Loucy (cell line): ENCODE measurements at regions not wholly inside any gene's neighbourhood (a gene's known extent, or its start where the extent isn't known, plus 50 kb on each side); places are given as distances from the start of the nearest gene placed in this dataset.

Experiments
- H2AFZ ChIP-seq: fragments of 200-600 bp; sonication (generic); 2 replicates; pipeline ENCODE4 v1.6.0; 2016; ENCODE audit warnings: antibody characterized with exemption, mild to moderate bottlenecking, low read length, moderate library complexity
- H3F3A ChIP-seq: fragments of 200-600 bp; 2 replicates; pipeline ENCODE4 v1.6.0; 2016; ENCODE audit warnings: antibody characterized with exemption, low read depth, mild to moderate bottlenecking
- H3K27me3 ChIP-seq: fragments of 200-600 bp; sonication (generic); 2 replicates; pipeline ENCODE4 v1.6.1; 2014; ENCODE audit warnings: low read length, mild to moderate bottlenecking; ENCODE audit not compliant: insufficient read depth, poor library complexity, severe bottlenecking
- H3K36me3 ChIP-seq: fragments of 200-600 bp; sonication (generic); 2 replicates; pipeline ENCODE4 v1.6.1; 2016; ENCODE audit warnings: low read length; ENCODE audit not compliant: insufficient read depth
- H3K4me1 ChIP-seq: fragments of 200-600 bp; sonication (generic); 2 replicates; pipeline ENCODE4 v1.5.1; 2014; ENCODE audit warnings: low read length, mild to moderate bottlenecking; ENCODE audit not compliant: insufficient read depth, poor library complexity, severe bottlenecking
- H3K4me2 ChIP-seq: fragments of 200-600 bp; sonication (generic); 2 replicates; pipeline ENCODE4 v1.6.0; 2014; ENCODE audit warnings: antibody characterized with exemption, low read length, low read depth, mild to moderate bottlenecking; ENCODE audit not compliant: poor library complexity, severe bottlenecking
- H3K4me3 ChIP-seq: fragments of 200-600 bp; sonication (generic); 2 replicates; pipeline ENCODE4 v1.5.1; 2014; ENCODE audit warnings: low read length, mild to moderate bottlenecking, mixed read lengths; ENCODE audit not compliant: poor library complexity, severe bottlenecking
- H3K79me2 ChIP-seq: fragments of 200-600 bp; sonication (generic); 2 replicates; pipeline ENCODE4 v1.6.1; 2014; ENCODE audit warnings: low read length; ENCODE audit not compliant: insufficient read depth
- H3K9ac ChIP-seq: fragments of 200-600 bp; sonication (generic); 2 replicates; pipeline ENCODE4 v1.6.0; 2014; ENCODE audit warnings: mild to moderate bottlenecking, low read depth, low read length, moderate library complexity; ENCODE audit not compliant: poor library complexity, severe bottlenecking
- H3K9me2 ChIP-seq: fragments of 200-600 bp; sonication (generic); replicated peaks from 2 replicates; pipeline ENCODE4 v1.6.1; 2016; ENCODE audit warnings: low read depth, low read length, mixed read lengths
- H3K9me3 ChIP-seq: fragments of 200-600 bp; sonication (generic); 2 replicates; pipeline ENCODE4 v1.6.1; 2014; ENCODE audit warnings: mild to moderate bottlenecking, antibody characterized with exemption, low read length, low read depth; ENCODE audit not compliant: insufficient read depth
- H4K20me1 ChIP-seq: fragments of 200-600 bp; sonication (generic); 2 replicates; pipeline ENCODE4 v1.6.0; 2014; ENCODE audit warnings: antibody characterized with exemption, low read length, mild to moderate bottlenecking; ENCODE audit not compliant: insufficient read depth, poor library complexity, severe bottlenecking
- EZH2phosphoT487 ChIP-seq: fragments of 200-600 bp; IDR thresholded peaks from 2 replicates; pipeline ENCODE4 v1.6.1; 2018; ENCODE audit warnings: antibody characterized with exemption, mild to moderate bottlenecking, moderate library complexity, borderline replicate concordance
- TF ChIP-seq, protein P1 (sequence below): fragments of 200-600 bp; sonication (generic); conservative IDR thresholded peaks from 2 replicates; pipeline ENCODE4 v1.5.1; 2014; ENCODE audit warnings: mild to moderate bottlenecking, antibody characterized with exemption, low read length

DNA sequence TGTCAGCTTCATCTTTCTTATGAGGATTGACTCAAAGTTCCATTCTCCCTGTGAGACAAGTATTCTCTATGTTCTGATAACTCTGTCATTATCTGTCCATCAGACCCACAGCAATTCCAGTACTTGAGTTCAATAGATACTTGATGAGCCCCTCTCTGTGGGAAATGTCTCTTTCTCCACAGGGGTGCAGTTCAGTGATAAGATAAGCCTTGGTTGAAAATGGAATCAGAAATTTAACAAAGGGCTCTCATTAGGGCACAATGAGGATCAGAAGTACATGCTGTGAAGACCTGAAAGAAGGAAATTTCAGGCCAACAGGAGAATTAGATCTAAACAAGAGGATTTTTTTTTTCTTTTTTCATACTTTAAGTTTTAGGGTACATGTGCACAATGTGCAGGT lies 737.3 kb downstream of the MTRR start:
- Histone ChIP-seq H3K4me2 (no peak overlapping the region), H3F3A (no peaks in the 10 kb centered on the region), H3K9ac (no peak overlapping the region), H3K4me1 (no peaks in the 10 kb centered on the region), H3K79me2 (no peaks in the 10 kb centered on the region), H3K9me2 (no peaks in the 10 kb centered on the region), H3K9me3 (no peaks in the 10 kb centered on the region), H3K4me3 (no peak overlapping the region), H2AFZ (no peak overlapping the region), H3K36me3 (no peaks in the 10 kb centered on the region), H3K27me3 (no peaks in the 10 kb centered on the region), H4K20me1 (no peaks in the 10 kb centered on the region)
- TF ChIP-seq EZH2phosphoT487, result no peak
- TF ChIP-seq, protein P1, sequence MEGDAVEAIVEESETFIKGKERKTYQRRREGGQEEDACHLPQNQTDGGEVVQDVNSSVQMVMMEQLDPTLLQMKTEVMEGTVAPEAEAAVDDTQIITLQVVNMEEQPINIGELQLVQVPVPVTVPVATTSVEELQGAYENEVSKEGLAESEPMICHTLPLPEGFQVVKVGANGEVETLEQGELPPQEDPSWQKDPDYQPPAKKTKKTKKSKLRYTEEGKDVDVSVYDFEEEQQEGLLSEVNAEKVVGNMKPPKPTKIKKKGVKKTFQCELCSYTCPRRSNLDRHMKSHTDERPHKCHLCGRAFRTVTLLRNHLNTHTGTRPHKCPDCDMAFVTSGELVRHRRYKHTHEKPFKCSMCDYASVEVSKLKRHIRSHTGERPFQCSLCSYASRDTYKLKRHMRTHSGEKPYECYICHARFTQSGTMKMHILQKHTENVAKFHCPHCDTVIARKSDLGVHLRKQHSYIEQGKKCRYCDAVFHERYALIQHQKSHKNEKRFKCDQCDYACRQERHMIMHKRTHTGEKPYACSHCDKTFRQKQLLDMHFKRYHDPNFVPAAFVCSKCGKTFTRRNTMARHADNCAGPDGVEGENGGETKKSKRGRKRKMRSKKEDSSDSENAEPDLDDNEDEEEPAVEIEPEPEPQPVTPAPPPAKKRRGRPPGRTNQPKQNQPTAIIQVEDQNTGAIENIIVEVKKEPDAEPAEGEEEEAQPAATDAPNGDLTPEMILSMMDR, result no peak

DNA sequence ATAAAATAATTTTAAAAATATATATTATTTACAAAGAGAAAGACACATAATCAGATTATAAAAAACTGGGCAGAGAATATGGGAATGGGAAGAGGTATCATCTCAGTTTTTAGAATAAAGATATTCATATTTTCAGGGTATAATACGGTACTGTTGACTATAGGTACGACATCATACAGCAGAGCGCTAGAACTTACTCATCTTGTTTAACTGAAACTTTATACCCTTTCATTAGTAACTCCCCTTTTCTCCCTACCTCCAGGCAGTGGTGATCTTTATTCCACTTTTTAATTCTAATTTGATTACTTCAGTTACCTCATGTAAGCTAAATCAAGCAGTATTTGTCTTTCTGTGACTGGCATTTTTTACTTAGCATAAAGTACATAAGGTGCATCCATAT lies 742.1 kb downstream of the MTRR start:
- H3K4me2 ChIP-seq, result no peak overlapping the region
- H3K4me3 ChIP-seq, result no peak overlapping the region
- H3K9me2 ChIP-seq, result no peaks in the 10 kb centered on the region
- H4K20me1 ChIP-seq, result no peaks in the 10 kb centered on the region
- H3K9ac ChIP-seq, result no peak overlapping the region
- no peak for TF ChIP-seq EZH2phosphoT487
- TF ChIP-seq, protein P1, result no peak
- H3K9me3 ChIP-seq, result peaks cover 3% of the 10 kb centered on the region; the same call in 1 of the 2 replicates
- no peaks in the 10 kb centered on the region for H3K27me3 ChIP-seq
- no peaks in the 10 kb centered on the region for H3K79me2 ChIP-seq
- no peaks in the 10 kb centered on the region for H3K4me1 ChIP-seq
- no peak overlapping the region for H2AFZ ChIP-seq
- no peaks in the 10 kb centered on the region for H3K36me3 ChIP-seq
- no peaks in the 10 kb centered on the region for H3F3A ChIP-seq

DNA sequence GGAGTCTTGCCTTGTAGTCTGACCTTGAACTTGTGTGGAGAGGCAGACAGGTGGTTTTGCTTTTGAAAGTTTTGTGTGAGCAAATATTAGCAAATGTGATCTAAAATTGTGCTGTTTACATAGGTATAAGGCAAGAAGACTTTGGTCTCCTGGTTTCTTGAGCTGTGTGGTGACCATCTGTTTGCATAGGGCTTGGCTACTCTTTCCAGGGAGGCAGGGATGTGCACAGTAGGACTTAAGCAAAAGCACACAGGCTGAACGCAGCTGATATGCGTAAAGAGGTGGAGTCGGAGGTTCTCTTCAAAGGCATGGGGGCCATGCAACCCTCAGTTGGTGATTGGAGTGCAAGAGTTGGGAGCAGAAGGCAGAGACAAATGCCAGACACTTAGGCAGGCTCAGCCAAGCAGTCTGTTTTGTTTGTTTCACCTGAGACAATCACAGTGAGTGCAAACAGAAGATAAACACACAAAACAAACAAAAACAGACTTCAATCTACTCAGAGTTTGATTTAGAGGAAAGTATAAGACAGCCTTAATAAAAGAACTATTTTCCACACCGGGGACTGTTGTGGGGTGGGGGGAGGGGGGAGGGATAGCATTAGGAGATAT lies 744.2 kb downstream of the MTRR start:
- no peaks in the 10 kb centered on the region for H3K9me2 ChIP-seq
- no peaks in the 10 kb centered on the region for H3K27me3 ChIP-seq
- no peak overlapping the region for H3K4me3 ChIP-seq
- no peak overlapping the region for H3K9ac ChIP-seq
- H3K79me2 ChIP-seq, result no peaks in the 10 kb centered on the region
- H4K20me1 ChIP-seq, result no peaks in the 10 kb centered on the region
- TF ChIP-seq, protein P1, result no peak
- TF ChIP-seq EZH2phosphoT487, result no peak
- no peaks in the 10 kb centered on the region for H3F3A ChIP-seq
- no peaks in the 10 kb centered on the region for H3K4me1 ChIP-seq
- no peak overlapping the region for H2AFZ ChIP-seq
- no peaks in the 10 kb centered on the region for H3K36me3 ChIP-seq
- peaks cover 3% of the 10 kb centered on the region; the same call in 1 of the 2 replicates for H3K9me3 ChIP-seq
- H3K4me2 ChIP-seq, result no peak overlapping the region
